Endothelial cell of umbilical vein (primary cell): ENCODE measurements at regions not wholly inside any gene's neighbourhood (a gene's known extent, or its start where the extent isn't known, plus 50 kb on each side); places are given as distances from the start of the nearest gene placed in this dataset.

ENCODE experiments used
- BruUV-seq: library from RNA; stranded (reverse); fragments of 400-500 nt; replicated peaks from 2 replicates; lab custom pipeline; 2021; lab: Mats Ljungman, UMichigan
- CTCF ChIA-PET: fragments of 300-600, 350-600 bp; sonication (Branson Sonifier 250); formaldehyde crosslinking; loops from one replicate; lab custom pipeline; 2021; ENCODE audit warnings: antibody characterized with exemption, inconsistent platforms; lab: Charles Lee
- POLR2A ChIA-PET: fragments of 300-600, 350-600 bp; sonication (Branson Sonifier 250); formaldehyde crosslinking; loops from one replicate; lab custom pipeline; 2021; ENCODE audit warnings: antibody characterized with exemption, inconsistent platforms; lab: Charles Lee
- DNase-seq: peaks from one replicate; pipeline ENCODE4 v3.0.0-alpha.2; 2011; ENCODE audit warnings: low read depth, low spot score
- FAIRE-seq: peaks from 2 replicates; lab custom pipeline; 2011; peaks lifted over from hg19 to GRCh38; lab: Jason Lieb, UNC
- H2AFZ ChIP-seq: 2 replicates; pipeline ENCODE4 v1.6.0; 2012; ENCODE audit warnings: low read depth, low read length, control low read depth, inconsistent platforms
- H3K27ac ChIP-seq: 2 replicates; pipeline ENCODE4 v1.5.1; 2011; ENCODE audit warnings: low read depth, mild to moderate bottlenecking, control low read depth, low read length, moderate library complexity; ENCODE audit not compliant: insufficient read depth
- H3K27me3 ChIP-seq, 2 experiments: 2 replicates each; pipeline versions ENCODE4 v1.6.0 to v1.6.1; 2011; ENCODE audit warnings: low read length in 2 of 2, mixed read lengths in 1 of 2; ENCODE audit not compliant: control insufficient read depth in 2 of 2, insufficient read depth in 2 of 2
- H3K36me3 ChIP-seq, 2 experiments: 2 replicates in 1 of 2; 3 replicates in 1 of 2; pipeline ENCODE4 v1.5.1; 2011; ENCODE audit warnings: low read length in 2 of 2, mild to moderate bottlenecking in 1 of 2, moderate library complexity in 1 of 2; ENCODE audit not compliant: control insufficient read depth in 2 of 2, insufficient read depth in 2 of 2; ENCODE audit errors: extremely low read depth in 1 of 2
- H3K4me1 ChIP-seq: 3 replicates; pipeline ENCODE4 v1.5.1; 2011; ENCODE audit warnings: mild to moderate bottlenecking, low read length; ENCODE audit not compliant: control insufficient read depth, insufficient read depth; ENCODE audit errors: extremely low read depth
- H3K4me2 ChIP-seq: 2 replicates; pipeline ENCODE4 v1.6.1; 2011; ENCODE audit warnings: low read length, control low read depth, mixed read lengths; ENCODE audit not compliant: insufficient read depth
- H3K4me3 ChIP-seq, 3 experiments: fragments of 200-600 bp in 1 of 3; sonication (generic), shearing (Covaris generic) in 1 of 3; replicated peaks in 1 of 3; 2 replicates each; pipeline ENCODE4 v1.5.1; 2011 to 2016; ENCODE audit warnings: control low read depth in 3 of 3, low read length in 3 of 3, mild to moderate bottlenecking in 2 of 3, inconsistent platforms in 1 of 3, low read depth in 1 of 3, moderate library complexity in 1 of 3; ENCODE audit not compliant: insufficient read depth in 1 of 3
- H3K79me2 ChIP-seq: 2 replicates; pipeline ENCODE4 v1.6.0; 2012; ENCODE audit warnings: low read length, inconsistent platforms; ENCODE audit not compliant: control insufficient read depth, insufficient read depth
- H3K9ac ChIP-seq: replicated peaks from 2 replicates; pipeline ENCODE3; 2011; ENCODE audit warnings: low read length, control low read depth; ENCODE audit not compliant: insufficient read depth; ENCODE audit errors: extremely low read depth
- H3K9me1 ChIP-seq: replicated peaks from 3 replicates; pipeline ENCODE4 v1.6.0; 2011; ENCODE audit warnings: mild to moderate bottlenecking, low read length; ENCODE audit not compliant: control insufficient read depth, insufficient read depth; ENCODE audit errors: extremely low read depth
- H3K9me3 ChIP-seq: replicated peaks from 2 replicates; pipeline ENCODE4 v1.5.1; 2012; ENCODE audit warnings: low read length, inconsistent platforms; ENCODE audit not compliant: control insufficient read depth, insufficient read depth
- H4K20me1 ChIP-seq: replicated peaks from 2 replicates; pipeline ENCODE3; 2011; ENCODE audit warnings: mild to moderate bottlenecking, low read length; ENCODE audit not compliant: control insufficient read depth, insufficient read depth; ENCODE audit errors: extremely low read depth
- EZH2 ChIP-seq: IDR thresholded peaks from 2 replicates; pipeline ENCODE4 v1.6.1; 2012; ENCODE audit warnings: borderline replicate concordance, low read depth, mild to moderate bottlenecking, moderate library complexity, low read length, inconsistent platforms; ENCODE audit not compliant: severe bottlenecking
- FOS ChIP-seq: IDR thresholded peaks from 2 replicates; pipeline ENCODE4 v1.6.1; 2011; ENCODE audit warnings: mild to moderate bottlenecking, low read length, moderate library complexity, borderline replicate concordance; ENCODE audit not compliant: insufficient read depth
- GATA2 ChIP-seq: IDR thresholded peaks from 2 replicates; pipeline ENCODE4 v1.7.0; 2011; ENCODE audit warnings: low read depth, mild to moderate bottlenecking, moderate library complexity, mixed read lengths, low read length; ENCODE audit not compliant: insufficient read length, insufficient read depth
- JUN ChIP-seq: IDR thresholded peaks from 2 replicates; pipeline ENCODE4 v1.6.1; 2011; ENCODE audit warnings: borderline replicate concordance, low read depth; ENCODE audit not compliant: insufficient read length, insufficient read depth
- MYC ChIP-seq: IDR thresholded peaks from one replicate; pipeline ENCODE4 v1.6.1; 2011; ENCODE audit warnings: mild to moderate bottlenecking, low read depth, low read length
- POLR2A ChIP-seq: IDR thresholded peaks from 2 replicates; pipeline ENCODE4 v1.6.1; 2012; ENCODE audit warnings: low read depth, mild to moderate bottlenecking, control low read depth, low read length
- POLR2AphosphoS5 ChIP-seq: IDR thresholded peaks from 2 replicates; pipeline ENCODE4 v1.6.1; 2012; ENCODE audit warnings: low read depth, mild to moderate bottlenecking, control low read depth, low read length, moderate library complexity; ENCODE audit not compliant: insufficient read depth
- dilution Hi-C: fragments of 300-500 bp; cut with MboI; formaldehyde crosslinking; loops from one replicate; pipeline ENCODE4 v1.15.0; 2019; ENCODE audit warnings: low sequenced_read_pairs; ENCODE audit not compliant: extremely low pct_ligation_motif_present
- intact Hi-C: fragments of 100-400 bp; cut with micrococcal nuclease; formaldehyde crosslinking; loops from one replicate; pipeline ENCODE4 v1.10.0; 2022
- TF ChIP-seq, protein P1 (sequence below): IDR thresholded peaks from 2 replicates; pipeline ENCODE4 v1.6.1; 2011; ENCODE audit not compliant: insufficient read depth, insufficient read length
- TF ChIP-seq, protein P2 (sequence below), 2 donors: IDR thresholded peaks; 1 replicate in 1 of 2; 2 replicates in 1 of 2; pipeline ENCODE4 v1.5.1; 2011; ENCODE audit warnings: low read length in 2 of 2, mild to moderate bottlenecking in 2 of 2, moderate library complexity in 2 of 2, control low read depth in 1 of 2, inconsistent platforms in 1 of 2, low read depth in 1 of 2; ENCODE audit not compliant: insufficient read depth in 1 of 2; ENCODE audit errors: extremely low read depth in 1 of 2

DNA sequence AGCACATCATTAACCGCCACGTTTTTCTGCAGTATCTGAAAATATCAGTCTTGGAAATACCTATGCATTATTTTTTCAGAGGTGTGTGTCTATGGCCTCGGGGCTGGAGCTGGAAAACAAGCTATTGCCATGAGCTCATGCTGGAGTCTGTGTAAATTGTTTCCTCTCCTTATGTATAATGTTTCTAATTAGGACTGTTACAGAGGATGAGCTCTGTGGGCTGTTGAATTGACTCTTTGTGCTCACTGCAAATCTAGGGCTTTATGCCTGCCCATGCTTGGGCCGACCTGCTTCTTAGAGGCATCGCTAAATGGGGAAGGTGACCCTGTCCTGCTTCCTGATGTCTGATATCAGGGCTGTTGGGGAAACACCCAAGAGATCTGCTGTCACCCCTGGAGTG, 80.8 kb upstream of the SLC22A16 start:
- Histone ChIP-seq H3K79me2 (no peaks in the 10 kb centered on the region), H3K4me2 (no peak overlapping the region), H3K4me1 (no peaks in the 10 kb centered on the region), H3K4me3 (no peak overlapping the region), H3K9me1 (no peaks in the 10 kb centered on the region), H2AFZ (no peak overlapping the region), H3K36me3 (no peaks in the 10 kb centered on the region), H4K20me1 (no peaks in the 10 kb centered on the region), H3K27me3 (peaks cover 40 to 53% of the 10 kb centered on the region in 2 experiments), H3K27ac (no peak overlapping the region), H3K9me3 (no peaks in the 10 kb centered on the region), H3K9ac (no peak overlapping the region)
- no peak for TF ChIP-seq MYC
- TF ChIP-seq POLR2AphosphoS5 = no peak
- no peak for TF ChIP-seq POLR2A
- TF ChIP-seq GATA2 = no peak
- TF ChIP-seq EZH2 = no peak
- TF ChIP-seq, protein P1, sequence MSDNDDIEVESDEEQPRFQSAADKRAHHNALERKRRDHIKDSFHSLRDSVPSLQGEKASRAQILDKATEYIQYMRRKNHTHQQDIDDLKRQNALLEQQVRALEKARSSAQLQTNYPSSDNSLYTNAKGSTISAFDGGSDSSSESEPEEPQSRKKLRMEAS = no peak
- TF ChIP-seq JUN = no peak
- TF ChIP-seq FOS = no peak
- TF ChIP-seq, protein P2, sequence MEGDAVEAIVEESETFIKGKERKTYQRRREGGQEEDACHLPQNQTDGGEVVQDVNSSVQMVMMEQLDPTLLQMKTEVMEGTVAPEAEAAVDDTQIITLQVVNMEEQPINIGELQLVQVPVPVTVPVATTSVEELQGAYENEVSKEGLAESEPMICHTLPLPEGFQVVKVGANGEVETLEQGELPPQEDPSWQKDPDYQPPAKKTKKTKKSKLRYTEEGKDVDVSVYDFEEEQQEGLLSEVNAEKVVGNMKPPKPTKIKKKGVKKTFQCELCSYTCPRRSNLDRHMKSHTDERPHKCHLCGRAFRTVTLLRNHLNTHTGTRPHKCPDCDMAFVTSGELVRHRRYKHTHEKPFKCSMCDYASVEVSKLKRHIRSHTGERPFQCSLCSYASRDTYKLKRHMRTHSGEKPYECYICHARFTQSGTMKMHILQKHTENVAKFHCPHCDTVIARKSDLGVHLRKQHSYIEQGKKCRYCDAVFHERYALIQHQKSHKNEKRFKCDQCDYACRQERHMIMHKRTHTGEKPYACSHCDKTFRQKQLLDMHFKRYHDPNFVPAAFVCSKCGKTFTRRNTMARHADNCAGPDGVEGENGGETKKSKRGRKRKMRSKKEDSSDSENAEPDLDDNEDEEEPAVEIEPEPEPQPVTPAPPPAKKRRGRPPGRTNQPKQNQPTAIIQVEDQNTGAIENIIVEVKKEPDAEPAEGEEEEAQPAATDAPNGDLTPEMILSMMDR (IDR thresholded peaks at IDR 0.05; ENCODE audit: extremely low read depth in 1 of 2, insufficient read depth in 1 of 2, low read depth in 1 of 2, low read length in 2 of 2) = no peak
- dilution Hi-C loops = no loop called here
- ChIA-PET POLR2A (no interaction called here), CTCF (no interaction called here)
- no peak for FAIRE-seq
- no TSS peak for BruUV-seq
- DNase-seq = no peak
- intact Hi-C loops = no loop called here
